NCI-H128 (cell line): ENCODE measurements at regions not wholly inside any gene's neighbourhood (a gene's known extent, or its start where the extent isn't known, plus 50 kb on each side); places are given as distances from the start of the nearest gene placed in this dataset.

Experiments
- DNase-seq: peaks from one replicate; lab custom pipeline; 2025; ENCODE audit not compliant: unreplicated experiment; lab: John Stamatoyannopoulos, UW

GRCh38 chr11:133586903-133587517 is 54.7 kb upstream of the OPCML start:
- DNase-seq = no peak

DNA sequence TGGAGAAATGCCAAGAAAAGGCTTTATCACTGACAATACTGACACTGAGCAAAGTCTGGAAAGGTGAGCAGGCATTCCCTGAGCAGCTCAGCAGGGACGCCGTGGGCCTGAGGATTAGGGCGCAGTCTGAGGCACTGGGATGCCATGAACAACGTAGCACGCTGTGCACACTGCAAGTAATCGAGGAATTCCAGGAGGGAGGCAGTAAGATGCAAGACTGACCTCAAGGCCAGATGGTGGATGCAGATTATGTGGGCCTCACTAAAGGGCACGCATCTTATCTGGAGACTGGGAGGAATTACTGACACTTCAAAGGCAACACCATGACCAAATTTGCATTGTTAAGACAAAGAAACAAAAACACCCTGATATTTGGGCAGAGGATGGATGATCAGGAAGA is 50.4 kb upstream of the OPCML start:
- no peak for DNase-seq

DNA sequence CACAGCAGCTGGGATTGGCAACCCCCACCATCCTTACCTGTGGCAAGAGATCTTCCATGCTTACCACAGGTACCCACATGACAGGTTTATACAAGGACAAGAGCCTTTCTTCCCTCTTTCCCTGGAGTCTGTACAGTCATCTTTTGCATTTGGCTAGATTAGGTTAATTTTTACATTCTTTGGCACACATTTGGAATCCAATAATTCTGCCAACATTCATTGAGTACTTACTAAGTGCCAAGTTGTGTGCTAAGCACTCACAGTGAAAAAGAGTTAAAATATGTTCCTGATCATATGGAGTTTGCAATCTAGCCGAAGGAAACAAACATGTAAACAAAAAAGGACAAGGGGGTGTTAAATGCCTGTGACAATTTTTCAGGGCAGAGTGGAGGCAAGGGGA is 50.0 kb upstream of the OPCML start:
- DNase-seq = no peak
